D721Med (cell line): ENCODE measurements at regions not wholly inside any gene's neighbourhood (a gene's known extent, or its start where the extent isn't known, plus 50 kb on each side); places are given as distances from the start of the nearest gene placed in this dataset.

Source experiments
- DNase-seq: peaks from one replicate; pipeline ENCODE4 v3.0.0; 2011; ENCODE audit warnings: low spot score; ENCODE audit not compliant: insufficient read length
- FAIRE-seq: peaks from 2 replicates; lab custom pipeline; 2011; peaks lifted over from hg19 to GRCh38; lab: Jason Lieb, UNC
- TF ChIP-seq, protein P1 (sequence below): IDR thresholded peaks from 2 replicates; pipeline ENCODE4 v1.5.1; 2012; ENCODE audit warnings: mild to moderate bottlenecking, control low read depth; ENCODE audit not compliant: insufficient read depth; ENCODE audit errors: missing control alignments

DNA sequence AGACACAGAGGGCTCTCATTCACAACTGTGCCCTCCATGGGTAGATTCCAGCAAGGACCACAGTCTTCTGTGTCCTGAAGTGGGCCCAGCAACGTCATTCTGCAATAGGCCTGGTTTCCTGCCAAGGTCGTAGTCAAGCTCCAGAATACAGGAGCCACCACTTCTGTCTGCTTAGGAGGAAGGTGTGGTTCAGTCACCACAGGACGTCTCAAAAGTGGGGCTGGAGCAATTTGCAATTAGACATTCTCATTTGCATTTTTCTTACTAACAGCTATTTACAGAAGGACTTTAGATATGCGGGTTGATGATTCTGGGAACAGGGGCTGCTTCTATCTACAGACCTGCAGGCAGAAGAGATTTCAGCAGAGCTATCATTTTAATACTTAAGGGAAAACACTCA lies 58.7 kb upstream of the MYRIP start:
- FAIRE-seq (no peak), DNase-seq (no peak)
- TF ChIP-seq, protein P1, sequence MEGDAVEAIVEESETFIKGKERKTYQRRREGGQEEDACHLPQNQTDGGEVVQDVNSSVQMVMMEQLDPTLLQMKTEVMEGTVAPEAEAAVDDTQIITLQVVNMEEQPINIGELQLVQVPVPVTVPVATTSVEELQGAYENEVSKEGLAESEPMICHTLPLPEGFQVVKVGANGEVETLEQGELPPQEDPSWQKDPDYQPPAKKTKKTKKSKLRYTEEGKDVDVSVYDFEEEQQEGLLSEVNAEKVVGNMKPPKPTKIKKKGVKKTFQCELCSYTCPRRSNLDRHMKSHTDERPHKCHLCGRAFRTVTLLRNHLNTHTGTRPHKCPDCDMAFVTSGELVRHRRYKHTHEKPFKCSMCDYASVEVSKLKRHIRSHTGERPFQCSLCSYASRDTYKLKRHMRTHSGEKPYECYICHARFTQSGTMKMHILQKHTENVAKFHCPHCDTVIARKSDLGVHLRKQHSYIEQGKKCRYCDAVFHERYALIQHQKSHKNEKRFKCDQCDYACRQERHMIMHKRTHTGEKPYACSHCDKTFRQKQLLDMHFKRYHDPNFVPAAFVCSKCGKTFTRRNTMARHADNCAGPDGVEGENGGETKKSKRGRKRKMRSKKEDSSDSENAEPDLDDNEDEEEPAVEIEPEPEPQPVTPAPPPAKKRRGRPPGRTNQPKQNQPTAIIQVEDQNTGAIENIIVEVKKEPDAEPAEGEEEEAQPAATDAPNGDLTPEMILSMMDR, result no peak

DNA sequence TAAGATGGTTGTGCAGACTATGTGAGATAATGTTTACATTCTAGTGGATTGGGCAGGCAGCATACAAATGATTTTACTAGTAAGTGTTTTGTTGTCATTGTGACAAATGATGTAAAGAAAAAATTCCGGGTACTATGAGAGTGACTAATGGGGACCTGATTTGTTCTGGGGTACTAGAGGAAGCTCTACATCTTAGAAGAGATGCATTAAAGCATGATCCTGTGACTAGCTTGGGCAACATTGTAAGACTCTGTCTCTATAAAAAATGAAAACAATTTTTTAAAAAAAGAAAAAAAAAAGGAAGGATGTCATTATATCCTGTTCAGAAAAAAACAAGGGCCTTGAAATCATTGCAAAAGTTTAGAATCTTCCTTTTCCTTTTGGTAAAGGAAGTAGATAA lies 58.1 kb upstream of the MYRIP start:
- FAIRE-seq (no peak), DNase-seq (no peak)
- TF ChIP-seq, protein P1, result no peak

- FAIRE-seq (no peak), DNase-seq (no peak)
- TF ChIP-seq, protein P1, result no peak
These were observed 57.3 kb upstream of the MYRIP start for GRCh38 chr3:39752019-39752637.

- no peak for FAIRE-seq
- no peak for DNase-seq
- TF ChIP-seq, protein P1, result no peak
These were observed 56.7 kb upstream of the MYRIP start for GRCh38 chr3:39752751-39753150.

DNA sequence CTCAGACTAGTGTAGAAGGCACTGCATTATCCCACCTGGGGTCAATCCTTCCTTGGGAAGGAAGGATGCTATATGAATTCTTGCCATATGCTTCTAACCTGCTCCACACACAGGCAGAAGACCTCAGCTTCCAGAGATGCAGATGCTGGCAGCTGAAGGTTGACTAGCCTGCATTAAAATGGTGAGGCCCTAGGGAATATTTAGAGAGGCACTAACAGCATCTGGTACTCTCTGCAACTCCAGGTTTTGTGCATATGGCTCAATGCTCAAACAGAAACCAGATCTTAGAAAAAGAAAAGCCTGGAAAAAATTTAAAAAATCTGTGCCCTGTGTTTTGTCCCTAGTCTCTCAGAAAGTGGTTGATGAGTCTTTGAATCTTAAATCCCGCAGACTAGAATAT lies 56.0 kb upstream of the MYRIP start:
- DNase-seq, result no peak
- TF ChIP-seq, protein P1, result no peak
- FAIRE-seq, result no peak

DNA sequence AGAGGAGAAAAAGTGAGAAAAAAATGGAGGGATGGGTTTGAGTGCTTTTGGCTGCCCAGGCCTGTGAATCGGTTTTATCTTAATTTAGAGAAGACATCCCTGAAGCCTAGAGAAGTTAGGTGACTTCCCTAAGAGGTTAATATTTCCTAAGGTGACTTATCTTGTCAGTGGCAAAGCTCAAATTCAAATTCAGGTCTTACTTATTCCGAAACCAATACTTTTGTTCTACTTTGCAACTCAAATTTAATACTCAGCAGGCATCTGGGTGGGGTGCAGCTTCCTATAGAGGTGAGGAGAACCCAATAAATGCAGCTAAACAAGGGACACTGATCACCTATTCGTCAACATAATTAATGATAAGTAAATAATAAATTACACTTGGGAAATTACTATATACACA lies 54.9 kb upstream of the MYRIP start:
- no peak for DNase-seq
- FAIRE-seq, result no peak
- TF ChIP-seq, protein P1, result no peak

DNA sequence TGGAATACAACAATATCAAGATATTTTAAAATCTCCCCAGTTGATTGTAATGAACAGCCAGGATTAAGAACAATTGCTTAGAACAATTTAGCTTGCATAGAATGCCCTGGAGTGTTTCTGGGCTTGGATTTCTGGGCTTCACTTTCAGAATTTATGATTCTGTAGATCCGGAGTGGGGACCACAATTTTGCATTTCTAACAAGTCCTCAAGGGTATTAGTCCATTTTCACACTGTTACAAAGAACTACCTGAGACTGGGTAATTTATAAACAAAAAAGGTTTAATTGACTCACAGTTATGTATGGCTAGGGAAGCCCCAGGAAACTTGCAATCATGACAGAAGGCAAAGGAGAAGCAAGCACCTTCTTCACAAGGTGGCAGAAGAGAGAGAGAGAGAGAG lies 54.3 kb upstream of the MYRIP start:
- DNase-seq (no peak), FAIRE-seq (no peak)
- TF ChIP-seq, protein P1, result no peak
